HepG2 (cell line): ENCODE measurements at regions not wholly inside any gene's neighbourhood (a gene's known extent, or its start where the extent isn't known, plus 50 kb on each side); places are given as distances from the start of the nearest gene placed in this dataset.

Experiments
- BCL6 ChIP-seq: IDR thresholded peaks from 2 replicates; pipeline ENCODE4 v1.6.1; 2016; ENCODE audit warnings: missing genetic modification reagents, missing compliant biosample characterization
- DPF2 ChIP-seq: sonication (generic); formaldehyde crosslinking; IDR thresholded peaks from 2 replicates; pipeline ENCODE4 v1.4.0; 2020; ENCODE audit warnings: mild to moderate bottlenecking, low read depth, missing genetic modification reagents, borderline replicate concordance
- EP300 ChIP-seq, 3 experiments: sonication (generic) in 1 of 3; formaldehyde crosslinking in 1 of 3; IDR thresholded peaks; 2 replicates each; pipeline versions ENCODE4 v1.5.1 to v1.6.1; 2011 to 2020; ENCODE audit warnings: low read depth in 2 of 3, low read length in 2 of 3, borderline replicate concordance in 1 of 3, improper control_type of control experiment in 1 of 3, mild to moderate bottlenecking in 1 of 3, missing genetic modification reagents in 1 of 3, moderate library complexity in 1 of 3
- ESRRA ChIP-seq: sonication (generic); formaldehyde crosslinking; IDR thresholded peaks from 2 replicates; pipeline ENCODE4 v1.5.1; 2020; ENCODE audit warnings: mild to moderate bottlenecking, low read depth, missing genetic modification reagents
- GATAD2A ChIP-seq: IDR thresholded peaks from 2 replicates; pipeline ENCODE4 v1.6.1; 2016
- GRHL1 ChIP-seq: sonication (generic); formaldehyde crosslinking; conservative IDR thresholded peaks from 2 replicates; pipeline ENCODE4 v1.8.0; 2022; ENCODE audit warnings: missing genetic modification reagents
- HMG20A ChIP-seq: IDR thresholded peaks from 2 replicates; pipeline ENCODE4 v1.6.1; 2016; ENCODE audit warnings: borderline replicate concordance
- HOXD1 ChIP-seq: sonication (generic); formaldehyde crosslinking; IDR thresholded peaks from 2 replicates; pipeline ENCODE4 v1.5.0; 2020; ENCODE audit warnings: missing genetic modification reagents
- MLXIP ChIP-seq: sonication (generic); formaldehyde crosslinking; IDR thresholded peaks from 2 replicates; pipeline ENCODE4 v1.9.0; 2021; ENCODE audit warnings: missing genetic modification reagents, borderline replicate concordance
- MTF2 ChIP-seq: sonication (generic); formaldehyde crosslinking; IDR thresholded peaks from 2 replicates; pipeline ENCODE4 v1.5.0; 2020; ENCODE audit warnings: missing genetic modification reagents, borderline replicate concordance
- NFIC ChIP-seq: IDR thresholded peaks from 2 replicates; pipeline ENCODE4 v1.6.1; 2012; ENCODE audit warnings: mild to moderate bottlenecking, low read length, inconsistent platforms
- NR2F6 ChIP-seq, 2 experiments: IDR thresholded peaks; 2 replicates each; pipeline ENCODE4 v1.6.1; 2016; ENCODE audit warnings: antibody characterized with exemption in 1 of 2, mild to moderate bottlenecking in 1 of 2
- PAXIP1 ChIP-seq: sonication (generic); formaldehyde crosslinking; conservative IDR thresholded peaks from 2 replicates; pipeline ENCODE4 v1.4.0; 2020; ENCODE audit warnings: mild to moderate bottlenecking, missing genetic modification reagents, moderate library complexity
- SKIL ChIP-seq: sonication (generic); formaldehyde crosslinking; IDR thresholded peaks from 2 replicates; pipeline ENCODE4 v1.8.0; 2022; ENCODE audit warnings: missing genetic modification reagents, mild to moderate bottlenecking, moderate library complexity, borderline replicate concordance
- SOX5 ChIP-seq: IDR thresholded peaks from 2 replicates; pipeline ENCODE4 v1.6.1; 2016; ENCODE audit warnings: borderline replicate concordance
- ZFYVE20 ChIP-seq: sonication (generic); formaldehyde crosslinking; IDR thresholded peaks from 2 replicates; pipeline ENCODE4 v1.8.0; 2023; ENCODE audit warnings: low read depth, mild to moderate bottlenecking, moderate library complexity, missing genetic modification reagents, borderline replicate concordance
- ZNF333 ChIP-seq: sonication (generic); formaldehyde crosslinking; IDR thresholded peaks from 2 replicates; pipeline ENCODE4 v1.4.0; 2020; ENCODE audit warnings: mild to moderate bottlenecking, missing genetic modification reagents, borderline replicate concordance

GRCh38 chr9:89923961-89924504, 319.2 kb downstream of the GADD45G start (continued):
- TF ChIP-seq SKIL (CRISPR knock-in tag) (peak; percentile 54; the same call in 1 of the 2 replicates), DPF2 (CRISPR knock-in tag) (0 out of 2 replicates have a peak, but pooled peaks have one; percentile 29), NR2F6 (IDR thresholded peaks at IDR 0.05) (peak; percentile 93), NR2F6 (CRISPR knock-in tag; IDR thresholded peaks at IDR 0.05) (peak; percentile 95), BCL6 (CRISPR knock-in tag) (peak; percentile 97), EP300 (IDR thresholded peaks at IDR 0.05; ENCODE audit: low read depth in 2 of 2, low read length in 2 of 2) (peak in 1 of 2 experiments; percentile 39; a peak in 1 of 4 replicates), EP300 (CRISPR knock-in tag; IDR thresholded peaks at IDR 0.05; ENCODE audit: borderline replicate concordance) (no peak), SOX5 (CRISPR knock-in tag) (peak; percentile 19; the same call in 1 of the 2 replicates), MLXIP (peak; percentile 62; the same call in 1 of the 2 replicates), NFIC (0 out of 2 replicates have a peak, but pooled peaks have one; percentile 23), MTF2 (no peak), GRHL1 (CRISPR knock-in tag) (no peak), ZFYVE20 (CRISPR knock-in tag) (no peak), ESRRA (CRISPR knock-in tag) (peak; percentile 76; the same call in 1 of the 2 replicates), ZNF333 (CRISPR knock-in tag) (no peak), HOXD1 (CRISPR knock-in tag) (peak; percentile 13; the same call in 1 of the 2 replicates), GATAD2A (CRISPR knock-in tag) (peak; percentile 50), HMG20A (CRISPR knock-in tag) (peak; percentile 75; the same call in 1 of the 2 replicates), PAXIP1 (CRISPR knock-in tag) (peak; percentile 48)
